H9 (cell line): ENCODE measurements at regions not wholly inside any gene's neighbourhood (a gene's known extent, or its start where the extent isn't known, plus 50 kb on each side); places are given as distances from the start of the nearest gene placed in this dataset.

Experiments used
- DNase-seq: peaks from one replicate; pipeline ENCODE4 v3.0.0-alpha.2; 2017
- H2AFZ ChIP-seq: one replicate; pipeline ENCODE4 v1.6.1; 2013; ENCODE audit warnings: mild to moderate bottlenecking, low read length, control low read depth, moderate library complexity
- H2AK5ac ChIP-seq: 2 replicates; pipeline ENCODE4 v1.6.1; 2013; ENCODE audit warnings: low read length, control low read depth, mixed read lengths; ENCODE audit not compliant: insufficient read length
- H2BK120ac ChIP-seq: one replicate; pipeline ENCODE4 v1.6.1; 2013; ENCODE audit warnings: low read depth, mild to moderate bottlenecking, low read length, control low read depth, inconsistent platforms; ENCODE audit not compliant: poor library complexity, severe bottlenecking
- H2BK12ac ChIP-seq: 2 replicates; pipeline ENCODE4 v1.6.1; 2013; ENCODE audit warnings: low read length, control low read depth, mixed read lengths, low read depth; ENCODE audit not compliant: insufficient read length
- H2BK15ac ChIP-seq: 2 replicates; pipeline ENCODE4 v1.6.1; 2013; ENCODE audit warnings: low read depth, low read length, control low read depth
- H2BK20ac ChIP-seq: one replicate; pipeline ENCODE4 v1.6.1; 2013; ENCODE audit warnings: low read depth, mild to moderate bottlenecking, low read length, control low read depth, inconsistent platforms; ENCODE audit not compliant: poor library complexity, severe bottlenecking
- H2BK5ac ChIP-seq: 2 replicates; pipeline ENCODE4 v1.6.1; 2013; ENCODE audit warnings: low read length, control low read depth, mixed read lengths; ENCODE audit not compliant: insufficient read length
- H3K14ac ChIP-seq: 2 replicates; pipeline ENCODE4 v1.6.1; 2013; ENCODE audit warnings: low read length, control low read depth; ENCODE audit not compliant: insufficient read depth
- H3K18ac ChIP-seq: 2 replicates; pipeline ENCODE4 v1.6.1; 2013; ENCODE audit warnings: low read depth, mild to moderate bottlenecking, mixed read lengths, low read length, control low read depth; ENCODE audit not compliant: insufficient read length
- H3K23ac ChIP-seq: 2 replicates; pipeline ENCODE4 v1.6.1; 2013; ENCODE audit warnings: low read length, control low read depth, mixed read lengths, low read depth; ENCODE audit not compliant: insufficient read length
- H3K23me2 ChIP-seq: 2 replicates; pipeline ENCODE4 v1.6.1; 2013; ENCODE audit warnings: low read depth, mild to moderate bottlenecking, mixed read lengths, low read length, control low read depth; ENCODE audit not compliant: insufficient read length, poor library complexity, severe bottlenecking
- H3K27ac ChIP-seq: 2 replicates; pipeline ENCODE4 v1.5.1; 2013; ENCODE audit warnings: low read length, control low read depth, mixed read lengths, low read depth; ENCODE audit not compliant: insufficient read length
- H3K27me3 ChIP-seq: 2 replicates; pipeline ENCODE4 v1.6.1; 2013; ENCODE audit warnings: low read length, control low read depth, inconsistent platforms; ENCODE audit not compliant: insufficient read depth
- H3K4ac ChIP-seq: 2 replicates; pipeline ENCODE4 v1.6.1; 2013; ENCODE audit warnings: low read depth, mild to moderate bottlenecking, control low read depth, inconsistent platforms, low read length, moderate library complexity
- H3K4me1 ChIP-seq: 2 replicates; pipeline ENCODE4 v1.6.1; 2013; ENCODE audit warnings: low read length, control low read depth, inconsistent platforms; ENCODE audit not compliant: insufficient read depth
- H3K4me2 ChIP-seq: 2 replicates; pipeline ENCODE4 v1.6.1; 2013; ENCODE audit warnings: low read length, control low read depth, mixed read lengths; ENCODE audit not compliant: insufficient read length, insufficient read depth
- H3K56ac ChIP-seq: 2 replicates; pipeline ENCODE4 v1.6.1; 2013; ENCODE audit warnings: low read depth, mild to moderate bottlenecking, mixed read lengths, low read length, control low read depth; ENCODE audit not compliant: insufficient read length
- H3K79me1 ChIP-seq: 2 replicates; pipeline ENCODE4 v1.6.1; 2013; ENCODE audit warnings: low read depth, mild to moderate bottlenecking, moderate library complexity, low read length, control low read depth, inconsistent platforms; ENCODE audit not compliant: insufficient read depth, poor library complexity, severe bottlenecking
- H3K79me2 ChIP-seq: 2 replicates; pipeline ENCODE4 v1.6.1; 2013; ENCODE audit warnings: low read length, control low read depth, inconsistent platforms; ENCODE audit not compliant: insufficient read depth
- H3K9ac ChIP-seq: 2 replicates; pipeline ENCODE4 v1.6.1; 2013; ENCODE audit warnings: low read length, control low read depth, mixed read lengths; ENCODE audit not compliant: insufficient read length; ENCODE audit errors: extremely low read depth
- H3K9me3 ChIP-seq: one replicate; pipeline ENCODE4 v1.6.1; 2013; ENCODE audit warnings: low read depth, low read length, inconsistent platforms; ENCODE audit not compliant: control insufficient read depth
- H3T11ph ChIP-seq: one replicate; pipeline ENCODE4 v1.6.1; 2013; ENCODE audit warnings: mild to moderate bottlenecking, low read length, control low read depth, inconsistent platforms
- H4K20me1 ChIP-seq: one replicate; pipeline ENCODE4 v1.6.1; 2013; ENCODE audit not compliant: control insufficient read depth, insufficient read length, insufficient read depth
- H4K5ac ChIP-seq: 2 replicates; pipeline ENCODE4 v1.6.1; 2013; ENCODE audit warnings: low read depth, mild to moderate bottlenecking, mixed read lengths, low read length, control low read depth; ENCODE audit not compliant: insufficient read length
- H4K8ac ChIP-seq: replicated peaks from 2 replicates; pipeline ENCODE4 v1.6.1; 2013; ENCODE audit warnings: low read length, control low read depth, mixed read lengths, low read depth; ENCODE audit not compliant: insufficient read length
- H4K91ac ChIP-seq: 2 replicates; pipeline ENCODE4 v1.6.1; 2013; ENCODE audit warnings: low read depth, mild to moderate bottlenecking, moderate library complexity, mixed read lengths, low read length, control low read depth; ENCODE audit not compliant: insufficient read length
- H3K27ac Mint-ChIP-seq, 3 experiments: 2 replicates in 2 of 3; 3 replicates in 1 of 3; pipeline ENCODE4 v1.8.0; 2020 to 2021; ENCODE audit warnings: mixed read lengths in 3 of 3, mild to moderate bottlenecking in 1 of 3, moderate library complexity in 1 of 3
- H3K27me3 Mint-ChIP-seq: 2 replicates; pipeline ENCODE4 v1.8.0; 2021; ENCODE audit warnings: low read depth, mild to moderate bottlenecking, moderate library complexity, mixed read lengths
- H3K36me3 Mint-ChIP-seq, 3 experiments: 2 replicates in 2 of 3; 3 replicates in 1 of 3; pipeline ENCODE4 v1.8.0; 2020 to 2021; ENCODE audit warnings: low read depth in 3 of 3, mixed read lengths in 3 of 3; ENCODE audit not compliant: insufficient read depth in 1 of 3
- H3K4me1 Mint-ChIP-seq, 2 experiments: 2 replicates each; pipeline ENCODE4 v1.8.0; 2020; ENCODE audit warnings: mixed read lengths in 2 of 2
- H3K4me3 Mint-ChIP-seq, 2 experiments: 2 replicates in 1 of 2; 3 replicates in 1 of 2; pipeline ENCODE4 v1.8.0; 2020 to 2021; ENCODE audit warnings: mild to moderate bottlenecking in 2 of 2, mixed read lengths in 2 of 2, moderate library complexity in 1 of 2
- H3K9me3 Mint-ChIP-seq, 2 experiments: 2 replicates in 1 of 2; 3 replicates in 1 of 2; pipeline ENCODE4 v1.8.0; 2020; ENCODE audit warnings: mild to moderate bottlenecking in 2 of 2, mixed read lengths in 2 of 2, moderate library complexity in 1 of 2
- CTCF ChIP-seq: fragments of 200-600 bp; sonication (generic); conservative IDR thresholded peaks from 3 replicates; pipeline ENCODE4 v1.8.0; 2021; ENCODE audit warnings: antibody characterized with exemption, mild to moderate bottlenecking
- WGBS: extraction: QIAGEN DNeasy Blood & Tissue Kit; methylation state at CpG from one replicate; pipeline ENCODE4 v1.1.7; 2013; ENCODE audit warnings: missing lambda C conversion rate, low lambda C conversion rate, mixed read lengths; ENCODE audit not compliant: insufficient read length; ENCODE audit errors: extremely low coverage; 5-methylcytosine and 5-hydroxymethylcytosine counted together

GRCh38 chr3:139830817-139831216 lies 104.2 kb upstream of the CLSTN2 start:
- Histone ChIP-seq H3K4me1 (no peaks in the 10 kb centered on the region), H3K9ac (no peak overlapping the region), H2BK15ac (no peak overlapping the region), H3K14ac (no peak overlapping the region), H3K9me3 (no peaks in the 10 kb centered on the region), H3K4me2 (no peak overlapping the region), H2AK5ac (no peak overlapping the region), H3K79me2 (no peaks in the 10 kb centered on the region), H3K27ac (no peak overlapping the region), H3T11ph (no peak overlapping the region), H3K23ac (no peak overlapping the region), H3K23me2 (no peaks in the 10 kb centered on the region), H3K4ac (no peak overlapping the region), H2AFZ (no peak overlapping the region), H4K5ac (no peak overlapping the region), H3K27me3 (no peaks in the 10 kb centered on the region), H4K8ac (no peak overlapping the region), H3K79me1 (no peaks in the 10 kb centered on the region), H4K91ac (no peak overlapping the region), H2BK12ac (no peak overlapping the region), H2BK5ac (no peak overlapping the region), H3K18ac (no peak overlapping the region), H2BK20ac (no peak overlapping the region), H2BK120ac (no peak overlapping the region), H4K20me1 (no peaks in the 10 kb centered on the region), H3K56ac (no peak overlapping the region)
- H3K4me3 Mint-ChIP-seq, result no peak overlapping the region
- no CpG with 5 or more reads among the region's 11 CpGs for WGBS
- peaks cover 0 to 7% of the 10 kb centered on the region in 2 experiments; a peak in 2 of 4 replicates for H3K4me1 Mint-ChIP-seq
- no peak for TF ChIP-seq CTCF
- H3K9me3 Mint-ChIP-seq, result no peaks in the 10 kb centered on the region
- H3K27ac Mint-ChIP-seq, result no peak overlapping the region
- no peaks in the 10 kb centered on the region for H3K36me3 Mint-ChIP-seq
- peak; percentile 40 for DNase-seq
- H3K27me3 Mint-ChIP-seq, result peaks cover 2% of the 10 kb centered on the region; the same call in 1 of the 2 replicates
